OCI-LY3 (cell line): ENCODE measurements at regions not wholly inside any gene's neighbourhood (a gene's known extent, or its start where the extent isn't known, plus 50 kb on each side); places are given as distances from the start of the nearest gene placed in this dataset.

Source experiments
- EZH2phosphoT487 ChIP-seq: fragments of 200-600 bp; shearing (Covaris generic); IDR thresholded peaks from 2 replicates; pipeline ENCODE4 v1.6.1; 2018; ENCODE audit warnings: antibody characterized with exemption, mixed run types, low read depth
- TF ChIP-seq, protein P1 (sequence below): fragments of 200-600, 300-600 bp; sonication (generic); IDR thresholded peaks from 2 replicates; pipeline ENCODE4 v1.5.1; 2014; ENCODE audit warnings: antibody characterized with exemption, low read length, low read depth

DNA sequence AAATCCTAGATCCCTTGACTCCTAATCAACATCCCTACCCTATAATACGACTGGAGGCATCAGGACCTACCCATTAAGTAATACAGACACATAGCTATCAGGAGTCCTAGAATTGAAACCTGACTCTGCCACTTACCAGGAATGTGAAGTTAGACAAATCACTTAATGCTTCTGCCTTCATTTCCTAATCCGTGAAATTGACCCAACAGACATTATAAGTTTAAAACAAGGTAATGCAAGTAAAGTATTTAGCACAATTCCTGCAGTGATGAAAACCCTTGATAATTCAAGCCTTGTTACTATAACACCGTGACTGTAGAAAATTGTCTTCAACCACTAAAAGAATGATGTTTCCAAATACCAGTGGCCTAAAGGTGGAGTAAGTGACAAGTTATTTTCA is 150.2 kb downstream of the KCNJ2 start:
- TF ChIP-seq, protein P1, sequence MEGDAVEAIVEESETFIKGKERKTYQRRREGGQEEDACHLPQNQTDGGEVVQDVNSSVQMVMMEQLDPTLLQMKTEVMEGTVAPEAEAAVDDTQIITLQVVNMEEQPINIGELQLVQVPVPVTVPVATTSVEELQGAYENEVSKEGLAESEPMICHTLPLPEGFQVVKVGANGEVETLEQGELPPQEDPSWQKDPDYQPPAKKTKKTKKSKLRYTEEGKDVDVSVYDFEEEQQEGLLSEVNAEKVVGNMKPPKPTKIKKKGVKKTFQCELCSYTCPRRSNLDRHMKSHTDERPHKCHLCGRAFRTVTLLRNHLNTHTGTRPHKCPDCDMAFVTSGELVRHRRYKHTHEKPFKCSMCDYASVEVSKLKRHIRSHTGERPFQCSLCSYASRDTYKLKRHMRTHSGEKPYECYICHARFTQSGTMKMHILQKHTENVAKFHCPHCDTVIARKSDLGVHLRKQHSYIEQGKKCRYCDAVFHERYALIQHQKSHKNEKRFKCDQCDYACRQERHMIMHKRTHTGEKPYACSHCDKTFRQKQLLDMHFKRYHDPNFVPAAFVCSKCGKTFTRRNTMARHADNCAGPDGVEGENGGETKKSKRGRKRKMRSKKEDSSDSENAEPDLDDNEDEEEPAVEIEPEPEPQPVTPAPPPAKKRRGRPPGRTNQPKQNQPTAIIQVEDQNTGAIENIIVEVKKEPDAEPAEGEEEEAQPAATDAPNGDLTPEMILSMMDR: no peak
- TF ChIP-seq EZH2phosphoT487: no peak
